CD4-positive, alpha-beta memory T cell (primary cell): ENCODE measurements at regions not wholly inside any gene's neighbourhood (a gene's known extent, or its start where the extent isn't known, plus 50 kb on each side); places are given as distances from the start of the nearest gene placed in this dataset.

ENCODE experiments used
- CTCF ChIA-PET: fragments of 350-600 bp; sonication (Branson Sonifier 250); formaldehyde crosslinking; loops from one replicate; lab custom pipeline; 2021; ENCODE audit warnings: inconsistent platforms; ENCODE audit not compliant: partially characterized antibody; lab: Charles Lee
- POLR2A ChIA-PET: fragments of 350-600 bp; sonication (Branson Sonifier 250); formaldehyde crosslinking; loops from one replicate; lab custom pipeline; 2021; ENCODE audit not compliant: partially characterized antibody; lab: Charles Lee
- DNase-seq, 5 donors: peaks; one replicate each; pipeline versions ENCODE4 v3.0.0 to v3.0.0-alpha.2; 2020 to 2022; ENCODE audit warnings: mixed read lengths in 1 of 5
- H3K27ac ChIP-seq: one replicate; pipeline ENCODE4 v1.7.0; 2013; ENCODE audit warnings: low read depth, low read length
- H3K27me3 ChIP-seq: 2 replicates; pipeline ENCODE4 v1.7.0; 2013; ENCODE audit warnings: mild to moderate bottlenecking, low read length, moderate library complexity; ENCODE audit not compliant: insufficient read depth
- H3K36me3 ChIP-seq: 2 replicates; pipeline ENCODE4 v1.7.0; 2013; ENCODE audit warnings: mild to moderate bottlenecking, low read length, moderate library complexity; ENCODE audit not compliant: insufficient read depth
- H3K4me1 ChIP-seq: 2 replicates; pipeline ENCODE4 v1.7.0; 2013; ENCODE audit warnings: mild to moderate bottlenecking, low read length, moderate library complexity; ENCODE audit not compliant: insufficient read depth
- H3K4me3 ChIP-seq, 2 donors: one replicate each; pipeline ENCODE4 v1.7.0; 2013; ENCODE audit warnings: low read length in 2 of 2, mild to moderate bottlenecking in 1 of 2
- H3K9me3 ChIP-seq, 2 donors: one replicate each; pipeline ENCODE4 v1.7.0; 2013; ENCODE audit warnings: low read length in 2 of 2, control low read depth in 1 of 2; ENCODE audit not compliant: control insufficient read depth in 1 of 2
- H3K27ac Mint-ChIP-seq, 7 donors: one replicate each; pipeline ENCODE4 v1.8.0; 2020 to 2021; ENCODE audit warnings: mixed read lengths in 7 of 7, mild to moderate bottlenecking in 6 of 7, inconsistent platforms in 3 of 7, moderate library complexity in 3 of 7
- H3K27me3 Mint-ChIP-seq, 2 donors: one replicate each; pipeline ENCODE4 v1.8.0; 2020 to 2021; ENCODE audit warnings: mixed read lengths in 2 of 2
- H3K36me3 Mint-ChIP-seq, 2 donors: one replicate each; pipeline ENCODE4 v1.8.0; 2020 to 2021; ENCODE audit warnings: mixed read lengths in 2 of 2, inconsistent platforms in 1 of 2, mild to moderate bottlenecking in 1 of 2
- H3K4me1 Mint-ChIP-seq, 4 donors: one replicate each; pipeline ENCODE4 v1.8.0; 2020 to 2021; ENCODE audit warnings: mixed read lengths in 4 of 4, mild to moderate bottlenecking in 1 of 4
- H3K4me3 Mint-ChIP-seq, 8 donors: one replicate each; pipeline ENCODE4 v1.8.0; 2020 to 2021; ENCODE audit warnings: mixed read lengths in 8 of 8, mild to moderate bottlenecking in 7 of 8, moderate library complexity in 6 of 8, inconsistent platforms in 3 of 8
- H3K9me3 Mint-ChIP-seq, 8 donors: one replicate each; pipeline ENCODE4 v1.8.0; 2020 to 2021; ENCODE audit warnings: mixed read lengths in 8 of 8, mild to moderate bottlenecking in 5 of 8, inconsistent platforms in 3 of 8, moderate library complexity in 1 of 8
- intact Hi-C: fragments of 100-400 bp; cut with micrococcal nuclease; formaldehyde crosslinking; loops from one replicate; pipeline ENCODE4 v1.15.1; 2023

GRCh38 chr6:165986311-165986913 lies 181.2 kb downstream of the TBXT start:
- peak overlapping the region in 1 of 8 donors; percentile 5 for H3K4me3 Mint-ChIP-seq

GRCh38 chr6:165985806-165986299 lies 181.8 kb downstream of the TBXT start:
- DNase-seq, result no peak
- peaks cover 11 to 13% (median 13%) of the 10 kb centered on the region in 4 donors for H3K4me1 Mint-ChIP-seq
- no peak overlapping the region for H3K4me3 Mint-ChIP-seq
- intact Hi-C loops, result no loop called here
- H3K27ac Mint-ChIP-seq, result no peak overlapping the region
- Histone ChIP-seq H3K36me3 (no peaks in the 10 kb centered on the region), H3K4me3 (no peak overlapping the region), H3K4me1 (no peaks in the 10 kb centered on the region), H3K9me3 (no peaks in the 10 kb centered on the region), H3K27me3 (no peaks in the 10 kb centered on the region), H3K27ac (no peak overlapping the region)
- H3K36me3 Mint-ChIP-seq, result no peaks in the 10 kb centered on the region
- H3K27me3 Mint-ChIP-seq, result peaks cover 29 to 36% of the 10 kb centered on the region in 2 donors
- ChIA-PET CTCF (no interaction called here), POLR2A (no interaction called here)
- peaks cover 0 to 3% (median 0%) of the 10 kb centered on the region in 8 donors for H3K9me3 Mint-ChIP-seq

More at GRCh38 chr6:165986311-165986913, 181.2 kb downstream of the TBXT start:
- Histone ChIP-seq H3K36me3 (no peaks in the 10 kb centered on the region), H3K27ac (no peak overlapping the region), H3K4me1 (no peaks in the 10 kb centered on the region), H3K9me3 (no peaks in the 10 kb centered on the region), H3K4me3 (no peak overlapping the region), H3K27me3 (no peaks in the 10 kb centered on the region)
- Mint-ChIP-seq H3K9me3 (peaks cover 0 to 3% (median 0%) of the 10 kb centered on the region in 8 donors), H3K4me1 (peaks cover 11 to 13% (median 13%) of the 10 kb centered on the region in 4 donors), H3K27me3 (peaks cover 32 to 38% of the 10 kb centered on the region in 2 donors), H3K36me3 (no peaks in the 10 kb centered on the region), H3K27ac (no peak overlapping the region)
- intact Hi-C loops, result no loop called here
- POLR2A ChIA-PET, result no interaction called here
- DNase-seq, result no peak
- CTCF ChIA-PET, result no interaction called here

GRCh38 chr6:165985281-165985805 lies 182.3 kb downstream of the TBXT start:
- intact Hi-C loops, result no loop called here
- Histone ChIP-seq H3K9me3 (no peaks in the 10 kb centered on the region), H3K36me3 (no peaks in the 10 kb centered on the region), H3K4me1 (no peaks in the 10 kb centered on the region), H3K27me3 (no peaks in the 10 kb centered on the region), H3K4me3 (no peak overlapping the region), H3K27ac (no peak overlapping the region)
- Mint-ChIP-seq H3K4me3 (no peak overlapping the region), H3K36me3 (no peaks in the 10 kb centered on the region), H3K4me1 (peaks cover 9 to 13% (median 13%) of the 10 kb centered on the region in 4 donors), H3K27ac (no peak overlapping the region), H3K27me3 (peaks cover 29 to 32% of the 10 kb centered on the region in 2 donors), H3K9me3 (peaks cover 0 to 3% (median 0%) of the 10 kb centered on the region in 8 donors)
- no peak for DNase-seq
- CTCF ChIA-PET, result no interaction called here
- POLR2A ChIA-PET, result no interaction called here

- H3K27ac Mint-ChIP-seq, result no peak overlapping the region
Observed at GRCh38 chr6:165984729-165985275, 182.8 kb downstream of the TBXT start.

GRCh38 chr6:165983112-165984072 lies 184.3 kb downstream of the TBXT start:
- Histone ChIP-seq H3K36me3 (no peaks in the 10 kb centered on the region), H3K4me3 (no peak overlapping the region), H3K27ac (no peak overlapping the region), H3K9me3 (no peaks in the 10 kb centered on the region), H3K27me3 (no peaks in the 10 kb centered on the region), H3K4me1 (no peaks in the 10 kb centered on the region)
- Mint-ChIP-seq H3K4me1 (peaks cover 6 to 13% (median 9%) of the 10 kb centered on the region in 4 donors), H3K4me3 (no peak overlapping the region), H3K9me3 (peaks cover 0 to 3% (median 0%) of the 10 kb centered on the region in 8 donors), H3K27me3 (peaks cover 21 to 22% of the 10 kb centered on the region in 2 donors), H3K36me3 (no peaks in the 10 kb centered on the region), H3K27ac (no peak overlapping the region)
- DNase-seq, result no peak
- POLR2A ChIA-PET, result no interaction called here
- intact Hi-C loops, result no loop called here
- CTCF ChIA-PET, result no interaction called here

More at GRCh38 chr6:165984729-165985275, 182.8 kb downstream of the TBXT start:
- Mint-ChIP-seq H3K36me3 (no peaks in the 10 kb centered on the region), H3K27me3 (peaks cover 24 to 28% of the 10 kb centered on the region in 2 donors), H3K4me1 (peaks cover 9 to 13% (median 13%) of the 10 kb centered on the region in 4 donors), H3K4me3 (no peak overlapping the region), H3K9me3 (peaks cover 0 to 3% (median 0%) of the 10 kb centered on the region in 8 donors)
- CTCF ChIA-PET, result no interaction called here
- no peaks in the 10 kb centered on the region for H3K4me1 ChIP-seq
- no peak overlapping the region for H3K4me3 ChIP-seq
- POLR2A ChIA-PET, result no interaction called here
- intact Hi-C loops, result no loop called here
- no peaks in the 10 kb centered on the region for H3K9me3 ChIP-seq
- H3K27me3 ChIP-seq, result no peaks in the 10 kb centered on the region
- DNase-seq, result no peak
- no peaks in the 10 kb centered on the region for H3K36me3 ChIP-seq
- no peak overlapping the region for H3K27ac ChIP-seq

- Histone ChIP-seq H3K27ac (no peak overlapping the region), H3K9me3 (no peaks in the 10 kb centered on the region), H3K36me3 (no peaks in the 10 kb centered on the region), H3K27me3 (no peaks in the 10 kb centered on the region), H3K4me3 (no peak overlapping the region), H3K4me1 (no peaks in the 10 kb centered on the region)
- no peak overlapping the region for H3K27ac Mint-ChIP-seq
- ChIA-PET POLR2A (no interaction called here), CTCF (no interaction called here)
- H3K4me1 Mint-ChIP-seq, result no peaks in the 10 kb centered on the region
- no peaks in the 10 kb centered on the region for H3K36me3 Mint-ChIP-seq
- H3K9me3 Mint-ChIP-seq, result peaks cover 0 to 3% (median 0%) of the 10 kb centered on the region in 8 donors
- peaks cover 6 to 8% of the 10 kb centered on the region in 2 donors for H3K27me3 Mint-ChIP-seq
- intact Hi-C loops, result no loop called here
- DNase-seq, result no peak
- no peak overlapping the region for H3K4me3 Mint-ChIP-seq
Observed at GRCh38 chr6:165978476-165978875, 189.2 kb downstream of the TBXT start.

- Histone ChIP-seq H3K27me3 (no peaks in the 10 kb centered on the region), H3K9me3 (no peaks in the 10 kb centered on the region), H3K4me3 (no peak overlapping the region), H3K4me1 (no peaks in the 10 kb centered on the region), H3K36me3 (no peaks in the 10 kb centered on the region), H3K27ac (no peak overlapping the region)
- Mint-ChIP-seq H3K27ac (no peak overlapping the region), H3K9me3 (peaks cover 0 to 2% (median 0%) of the 10 kb centered on the region in 8 donors), H3K4me3 (no peak overlapping the region), H3K27me3 (peaks cover 2 to 4% of the 10 kb centered on the region in 2 donors), H3K4me1 (no peaks in the 10 kb centered on the region), H3K36me3 (no peaks in the 10 kb centered on the region)
- POLR2A ChIA-PET, result no interaction called here
- DNase-seq, result no peak
- intact Hi-C loops, result no loop called here
- CTCF ChIA-PET, result no interaction called here
Observed at GRCh38 chr6:165976684-165977083, 191.0 kb downstream of the TBXT start.
